Thoracic aorta (tissue), 2 donors: ENCODE measurements at regions not wholly inside any gene's neighbourhood (a gene's known extent, or its start where the extent isn't known, plus 50 kb on each side); places are given as distances from the start of the nearest gene placed in this dataset.

Experiments used
- ATAC-seq: fragments of 150-250 bp; one replicate; pipeline ENCODE4 v1.8.0; 2017; ENCODE audit warnings: low read depth; ENCODE audit not compliant: insufficient number of reproducible peaks, low FRiP score
- DNase-seq: peaks from one replicate; pipeline ENCODE4 v3.0.0-alpha.2; 2020; ENCODE audit warnings: low spot score
- H3K27ac ChIP-seq, 2 donors: fragments of 200-600 bp; sonication (generic); 1 replicate in 1 of 2; 2 replicates in 1 of 2; pipeline ENCODE4 v1.5.1; 2016; ENCODE audit warnings: mild to moderate bottlenecking in 2 of 2, moderate library complexity in 2 of 2
- H3K27me3 ChIP-seq: fragments of 200-600 bp; sonication (generic); replicated peaks from 2 replicates; pipeline ENCODE4 v1.6.0; 2016; ENCODE audit warnings: mild to moderate bottlenecking; ENCODE audit not compliant: insufficient read depth
- H3K36me3 ChIP-seq: fragments of 200-600 bp; sonication (generic); one replicate; pipeline ENCODE4 v1.5.1; 2016
- H3K4me1 ChIP-seq, 2 donors: fragments of 200-600 bp; sonication (generic); 1 replicate in 1 of 2; 2 replicates in 1 of 2; pipeline versions ENCODE4 v1.5.1 to v1.6.0; 2016; ENCODE audit warnings: low read depth in 2 of 2, mild to moderate bottlenecking in 1 of 2; ENCODE audit not compliant: control insufficient read depth in 1 of 2
- H3K4me3 ChIP-seq: fragments of 200-600 bp; sonication (generic); 2 replicates; pipeline ENCODE4 v1.5.1; 2016; ENCODE audit warnings: mild to moderate bottlenecking
- H3K9me3 ChIP-seq: fragments of 200-600 bp; sonication (generic); 2 replicates; pipeline ENCODE4 v1.5.1; 2016
- TF ChIP-seq, protein P1 (sequence below): fragments of 200-600 bp; sonication (generic); IDR thresholded peaks from one replicate; pipeline ENCODE4 v1.5.1; 2019; ENCODE audit warnings: antibody characterized with exemption

GRCh38 chr6:37556881-37557644 lies 57.4 kb upstream of the CCDC167 start:
- Histone ChIP-seq H3K4me3 (no peak overlapping the region), H3K27me3 (no peaks in the 10 kb centered on the region), H3K9me3 (no peaks in the 10 kb centered on the region), H3K36me3 (no peaks in the 10 kb centered on the region), H3K4me1 (peaks cover 13 to 21% of the 10 kb centered on the region in 2 donors), H3K27ac (no peak overlapping the region)
- TF ChIP-seq, protein P1, sequence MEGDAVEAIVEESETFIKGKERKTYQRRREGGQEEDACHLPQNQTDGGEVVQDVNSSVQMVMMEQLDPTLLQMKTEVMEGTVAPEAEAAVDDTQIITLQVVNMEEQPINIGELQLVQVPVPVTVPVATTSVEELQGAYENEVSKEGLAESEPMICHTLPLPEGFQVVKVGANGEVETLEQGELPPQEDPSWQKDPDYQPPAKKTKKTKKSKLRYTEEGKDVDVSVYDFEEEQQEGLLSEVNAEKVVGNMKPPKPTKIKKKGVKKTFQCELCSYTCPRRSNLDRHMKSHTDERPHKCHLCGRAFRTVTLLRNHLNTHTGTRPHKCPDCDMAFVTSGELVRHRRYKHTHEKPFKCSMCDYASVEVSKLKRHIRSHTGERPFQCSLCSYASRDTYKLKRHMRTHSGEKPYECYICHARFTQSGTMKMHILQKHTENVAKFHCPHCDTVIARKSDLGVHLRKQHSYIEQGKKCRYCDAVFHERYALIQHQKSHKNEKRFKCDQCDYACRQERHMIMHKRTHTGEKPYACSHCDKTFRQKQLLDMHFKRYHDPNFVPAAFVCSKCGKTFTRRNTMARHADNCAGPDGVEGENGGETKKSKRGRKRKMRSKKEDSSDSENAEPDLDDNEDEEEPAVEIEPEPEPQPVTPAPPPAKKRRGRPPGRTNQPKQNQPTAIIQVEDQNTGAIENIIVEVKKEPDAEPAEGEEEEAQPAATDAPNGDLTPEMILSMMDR, result no peak
- DNase-seq, result no peak
- ATAC-seq, result no peak

GRCh38 chr6:37555040-37555781 lies 55.5 kb upstream of the CCDC167 start:
- no peak overlapping the region for H3K4me3 ChIP-seq
- peaks cover 15 to 24% of the 10 kb centered on the region in 2 donors for H3K4me1 ChIP-seq
- H3K9me3 ChIP-seq, result no peaks in the 10 kb centered on the region
- no peaks in the 10 kb centered on the region for H3K27me3 ChIP-seq
- DNase-seq, result no peak
- no peak for ATAC-seq
- TF ChIP-seq, protein P1, result no peak
- no peaks in the 10 kb centered on the region for H3K36me3 ChIP-seq
- no peak overlapping the region for H3K27ac ChIP-seq

- Histone ChIP-seq H3K9me3 (no peaks in the 10 kb centered on the region), H3K27me3 (no peaks in the 10 kb centered on the region), H3K27ac (no peak overlapping the region), H3K4me3 (no peak overlapping the region), H3K4me1 (peaks cover 15 to 24% of the 10 kb centered on the region in 2 donors), H3K36me3 (no peaks in the 10 kb centered on the region)
- DNase-seq, result no peak
- no peak for ATAC-seq
- TF ChIP-seq, protein P1, result no peak
Observed at GRCh38 chr6:37554480-37554819, 54.8 kb upstream of the CCDC167 start.

GRCh38 chr6:37552267-37552666 lies 52.6 kb upstream of the CCDC167 start:
- H3K4me1 ChIP-seq, result peaks cover 15 to 24% of the 10 kb centered on the region in 2 donors
- DNase-seq (no peak), ATAC-seq (no peak)
- H3K36me3 ChIP-seq, result no peaks in the 10 kb centered on the region
- peak overlapping the region in 1 of 2 donors; percentile 57 for H3K27ac ChIP-seq
- TF ChIP-seq, protein P1, result no peak
- no peaks in the 10 kb centered on the region for H3K27me3 ChIP-seq
- H3K4me3 ChIP-seq, result no peak overlapping the region
- H3K9me3 ChIP-seq, result no peaks in the 10 kb centered on the region

DNA sequence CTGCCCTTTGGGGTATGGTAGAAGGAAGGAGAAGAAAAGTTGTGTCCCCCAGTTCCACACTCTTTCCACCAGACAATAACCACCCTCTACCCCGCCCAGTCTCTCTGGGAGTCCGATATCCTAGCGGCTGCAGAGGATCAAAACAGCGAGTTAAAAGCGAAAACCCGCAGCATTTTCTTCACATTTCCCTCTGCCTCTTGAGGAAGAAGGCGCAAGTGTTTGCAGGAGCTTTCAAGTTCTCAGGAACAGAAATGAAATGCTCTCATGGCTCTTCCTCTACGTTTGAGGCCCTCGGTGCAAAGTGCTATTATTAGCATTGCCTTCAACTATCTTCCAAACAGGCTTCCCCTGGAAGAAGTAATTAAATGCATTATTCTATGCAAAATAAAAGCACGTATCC lies 52.2 kb upstream of the CCDC167 start:
- Histone ChIP-seq H3K4me3 (no peak overlapping the region), H3K27ac (no peak overlapping the region), H3K4me1 (peaks cover 15 to 24% of the 10 kb centered on the region in 2 donors), H3K9me3 (no peaks in the 10 kb centered on the region), H3K27me3 (no peaks in the 10 kb centered on the region), H3K36me3 (no peaks in the 10 kb centered on the region)
- TF ChIP-seq, protein P1, result no peak
- no peak for ATAC-seq
- no peak for DNase-seq
